Spleen (tissue), 7 donors: ENCODE measurements at regions not wholly inside any gene's neighbourhood (a gene's known extent, or its start where the extent isn't known, plus 50 kb on each side); places are given as distances from the start of the nearest gene placed in this dataset.

Source experiments
- POLR2A ChIP-seq, 3 donors: fragments of 450-650 bp; IDR thresholded peaks; one replicate each; pipeline ENCODE4 v1.5.1; 2017; ENCODE audit warnings: antibody characterized with exemption in 3 of 3, mild to moderate bottlenecking in 1 of 3
- TF ChIP-seq, protein P1 (sequence below), 11 experiments: fragments of 200-600 bp in 7 of 11; fragments of 450-650 bp in 4 of 11; sonication (generic) in 4 of 11; IDR thresholded peaks in 8 of 11; conservative IDR thresholded peaks in 3 of 11; 1 replicate in 7 of 11; 2 replicates in 4 of 11; pipeline versions ENCODE4 v1.4.0 to v1.8.0; 2016 to 2021; ENCODE audit warnings: antibody characterized with exemption in 11 of 11, inconsistent platforms in 4 of 11, mild to moderate bottlenecking in 1 of 11
- donor health status: DM: no; HTN: no; CAD: no; lungs with moderate emphysema.
- donor health status: DM: no; HTN: no; CAD: no.
- donor health status: DM: no; HTN: no; CAD: no.

DNA sequence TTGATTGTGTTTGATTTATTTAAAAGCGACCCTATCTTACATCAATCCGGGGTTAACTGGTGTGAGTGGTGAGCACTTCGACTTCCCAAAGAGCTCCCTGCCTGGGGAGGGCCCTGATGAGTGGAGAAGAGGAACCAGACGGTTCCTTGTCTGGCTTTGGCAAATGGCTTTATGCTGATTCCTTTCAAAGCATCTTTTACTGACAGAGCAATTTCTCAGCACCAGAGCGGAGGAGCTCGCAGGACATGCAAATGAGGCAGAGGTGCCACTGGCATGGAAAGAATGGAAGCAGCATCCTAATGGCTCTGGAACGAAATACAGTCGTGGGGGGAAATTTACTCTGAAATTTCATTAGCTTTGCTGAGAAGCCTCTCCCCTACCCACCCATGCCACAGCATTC, 410.9 kb upstream of the B3GAT1 start:
- TF ChIP-seq, protein P1, sequence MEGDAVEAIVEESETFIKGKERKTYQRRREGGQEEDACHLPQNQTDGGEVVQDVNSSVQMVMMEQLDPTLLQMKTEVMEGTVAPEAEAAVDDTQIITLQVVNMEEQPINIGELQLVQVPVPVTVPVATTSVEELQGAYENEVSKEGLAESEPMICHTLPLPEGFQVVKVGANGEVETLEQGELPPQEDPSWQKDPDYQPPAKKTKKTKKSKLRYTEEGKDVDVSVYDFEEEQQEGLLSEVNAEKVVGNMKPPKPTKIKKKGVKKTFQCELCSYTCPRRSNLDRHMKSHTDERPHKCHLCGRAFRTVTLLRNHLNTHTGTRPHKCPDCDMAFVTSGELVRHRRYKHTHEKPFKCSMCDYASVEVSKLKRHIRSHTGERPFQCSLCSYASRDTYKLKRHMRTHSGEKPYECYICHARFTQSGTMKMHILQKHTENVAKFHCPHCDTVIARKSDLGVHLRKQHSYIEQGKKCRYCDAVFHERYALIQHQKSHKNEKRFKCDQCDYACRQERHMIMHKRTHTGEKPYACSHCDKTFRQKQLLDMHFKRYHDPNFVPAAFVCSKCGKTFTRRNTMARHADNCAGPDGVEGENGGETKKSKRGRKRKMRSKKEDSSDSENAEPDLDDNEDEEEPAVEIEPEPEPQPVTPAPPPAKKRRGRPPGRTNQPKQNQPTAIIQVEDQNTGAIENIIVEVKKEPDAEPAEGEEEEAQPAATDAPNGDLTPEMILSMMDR (IDR thresholded peaks at IDR 0.05 in 8 of 11, conservative IDR thresholded peaks at IDR 0.05 in 3 of 11): no peak
- TF ChIP-seq POLR2A (IDR thresholded peaks at IDR 0.05): no peak
